ENCODE measurements at regions not wholly inside any gene's neighbourhood (a gene's known extent, or its start where the extent isn't known, plus 50 kb on each side); places are given as distances from the start of the nearest gene placed in this dataset.

GRCh38 chr2:35081001-35081621 is 1274.5 kb upstream of the CRIM1 start:
- DNase-seq = no peak

DNA sequence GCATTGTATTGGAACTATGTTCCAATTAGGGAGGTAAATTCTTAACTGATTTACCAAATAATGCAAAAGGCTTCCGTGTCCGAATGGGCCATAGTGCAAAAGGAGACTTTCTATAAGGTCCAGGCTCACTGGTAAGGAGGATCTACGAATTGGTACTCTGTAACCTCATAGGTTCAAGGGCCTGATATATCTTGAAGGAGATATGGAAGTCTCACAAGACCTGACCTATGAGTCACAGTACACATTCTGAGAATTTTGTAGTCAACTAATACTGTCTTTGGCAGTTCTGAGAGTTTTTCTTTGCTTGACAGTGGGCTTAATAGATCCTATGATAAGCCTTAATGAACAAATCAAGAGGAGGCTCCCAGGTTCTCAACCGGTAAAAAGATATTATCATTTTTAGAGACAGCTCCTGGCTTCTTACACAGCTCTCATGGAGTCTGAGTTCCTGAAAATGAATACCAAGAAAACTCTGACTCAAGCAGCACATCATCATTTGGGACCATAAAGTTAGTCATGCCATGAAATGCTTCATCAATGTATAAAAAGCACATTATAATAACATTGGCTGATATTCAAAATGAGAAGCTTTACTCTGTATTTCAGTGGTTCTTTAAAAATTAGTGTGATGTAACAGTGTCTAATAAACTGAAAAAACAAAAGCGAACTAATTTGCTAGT is 1275.2 kb upstream of the CRIM1 start:
- DNase-seq = no peak

GRCh38 chr2:35067420-35067819 is 1288.2 kb upstream of the CRIM1 start:
- DNase-seq = no peak

GRCh38 chr2:35063836-35064235 is 1291.7 kb upstream of the CRIM1 start:
- DNase-seq = no peak

DNA sequence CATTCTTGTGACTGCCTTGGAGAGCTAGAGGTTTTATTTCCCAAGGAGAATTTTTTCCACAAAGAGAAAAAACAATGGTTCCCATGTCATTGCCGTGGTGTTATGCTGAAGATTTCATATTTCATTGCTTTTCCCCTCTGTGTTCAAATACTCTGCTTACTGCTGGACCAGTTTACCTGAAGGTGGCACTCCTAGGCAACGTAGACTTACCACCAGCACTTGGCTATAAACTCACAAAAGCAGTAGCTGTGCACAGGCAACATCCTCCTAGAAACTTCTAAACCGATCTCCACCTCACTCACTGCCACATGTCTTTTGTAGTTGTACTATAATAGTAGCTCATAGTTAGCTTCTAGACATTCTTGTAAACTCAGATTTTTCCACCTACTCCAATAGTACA is 1319.7 kb upstream of the CRIM1 start:
- no peak for DNase-seq

GRCh38 chr2:35033748-35034147 is 1321.8 kb upstream of the CRIM1 start:
- no peak for DNase-seq

GRCh38 chr2:35023545-35023944 is 1332.0 kb upstream of the CRIM1 start:
- no peak for DNase-seq

DNA sequence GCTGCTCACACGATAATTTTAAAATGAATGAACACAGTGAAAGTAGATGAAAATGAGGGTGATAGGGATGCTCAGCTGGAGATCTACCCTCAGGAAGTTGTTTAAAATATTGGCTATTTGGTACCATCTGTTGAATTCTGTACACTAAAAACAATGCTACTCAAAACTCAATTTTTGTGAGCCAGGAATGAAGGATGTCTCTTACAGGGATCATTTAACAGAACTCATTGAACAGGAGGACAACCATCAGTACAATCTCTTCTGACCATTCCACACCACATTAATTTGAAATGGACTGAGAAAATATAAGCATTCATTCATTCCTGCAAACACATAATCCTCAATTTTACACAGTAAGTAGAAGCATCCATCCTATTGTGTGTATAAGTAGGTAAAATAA is 1355.1 kb upstream of the CRIM1 start:
- DNase-seq = no peak

DNA sequence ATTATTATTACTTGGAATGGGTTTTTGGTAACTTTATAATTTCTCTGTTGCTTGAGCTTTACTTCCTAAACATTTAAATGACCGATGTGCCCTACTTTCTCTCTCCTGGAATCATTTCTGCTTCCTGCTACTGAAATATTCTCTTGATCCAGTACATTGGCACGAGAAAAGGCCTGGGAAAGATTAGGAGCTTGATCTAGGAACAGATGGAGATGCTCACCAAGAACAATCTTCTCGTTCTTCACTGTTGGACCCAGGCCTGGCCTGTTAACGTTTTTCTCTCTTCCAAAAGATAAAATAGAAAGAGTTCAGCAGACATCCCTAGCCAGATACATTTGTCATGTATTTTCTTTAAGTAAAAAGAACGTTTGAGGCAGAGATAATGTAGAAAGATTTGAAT is 1356.8 kb upstream of the CRIM1 start:
- no peak for DNase-seq

- DNase-seq = no peak
Measured at GRCh38 chr2:34997779-34998178, 1357.8 kb upstream of the CRIM1 start.

DNA sequence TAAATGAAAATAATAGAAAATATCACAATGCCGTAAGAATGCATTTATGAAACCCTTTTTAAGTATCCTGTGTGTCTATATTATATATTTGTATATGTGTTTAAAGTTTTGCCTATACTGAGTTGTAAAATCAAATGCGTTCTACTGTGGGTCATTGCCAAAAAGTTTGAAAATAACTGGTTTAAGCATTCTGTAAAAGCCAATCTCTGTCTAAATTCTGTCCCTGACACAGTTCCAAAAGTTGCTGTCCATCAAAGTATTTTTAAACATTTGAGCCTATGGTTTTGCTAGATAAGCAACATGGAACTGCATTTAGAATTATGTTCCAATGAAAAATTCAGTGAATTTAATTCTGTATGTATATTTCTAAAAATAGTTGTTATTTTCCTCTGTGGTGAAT is 1360.4 kb upstream of the CRIM1 start:
- DNase-seq = no peak

GRCh38 chr2:34991508-34992274 is 1363.9 kb upstream of the CRIM1 start:
- DNase-seq = no peak

- peak; percentile 10 for DNase-seq
Measured at GRCh38 chr2:34985474-34985873, 1370.1 kb upstream of the CRIM1 start.

DNA sequence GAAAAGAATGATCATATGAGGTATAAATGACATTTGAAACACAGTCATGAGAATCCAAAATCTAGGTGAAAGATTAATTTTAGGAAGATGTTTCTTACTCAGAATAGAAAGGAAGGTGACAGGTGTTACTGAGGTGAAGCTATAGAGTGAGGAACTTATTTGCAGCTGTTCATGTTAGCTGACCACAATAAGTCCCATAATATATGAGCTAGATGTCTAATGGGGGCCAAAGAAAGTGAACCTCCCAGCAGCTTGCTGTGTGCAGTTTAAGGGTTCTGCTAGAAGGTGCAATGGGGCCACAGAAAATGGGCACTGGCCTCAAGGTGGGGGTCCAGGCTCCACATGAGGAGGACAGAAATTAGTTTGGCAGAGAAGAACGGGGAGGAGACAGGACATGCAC is 1374.9 kb upstream of the CRIM1 start:
- DNase-seq = no peak

DNA sequence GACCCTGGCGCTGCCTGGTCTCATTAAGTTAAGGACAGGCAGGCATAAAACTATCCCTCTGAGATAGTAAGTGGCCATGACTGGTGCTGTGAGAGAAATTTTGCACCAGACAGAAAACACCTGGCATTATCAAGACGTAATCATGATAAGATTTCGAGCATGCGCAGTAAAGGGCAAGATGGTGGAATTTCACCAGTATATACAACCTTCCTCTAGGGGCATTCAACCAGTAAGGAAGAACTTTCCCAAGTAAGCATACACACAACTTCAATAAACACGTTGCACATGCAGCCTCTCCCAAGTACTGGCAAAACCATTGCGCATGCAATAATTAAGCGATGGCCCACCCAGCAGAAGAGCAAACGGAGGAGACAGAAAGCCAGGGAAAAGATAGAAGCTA is 1376.4 kb upstream of the CRIM1 start:
- DNase-seq = no peak

DNA sequence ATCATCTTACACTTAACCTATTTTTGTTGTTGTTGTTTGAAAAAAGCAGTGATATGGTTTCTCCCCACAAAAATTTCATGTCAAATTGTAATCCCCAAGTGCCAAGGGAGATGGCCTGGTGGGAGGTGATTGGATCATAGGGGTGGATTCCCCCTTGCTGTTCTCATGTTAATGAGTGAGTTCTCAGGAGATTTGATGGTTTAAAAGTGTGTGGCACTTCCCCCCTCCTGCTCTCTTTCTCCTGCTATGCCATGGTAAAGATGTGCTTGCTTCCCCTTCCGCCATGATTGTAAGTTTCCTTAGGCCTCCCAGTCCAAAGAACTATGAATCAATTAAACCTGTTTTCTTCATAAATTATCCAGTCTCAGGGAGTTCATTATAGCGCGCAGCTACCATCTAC is 1362.7 kb upstream of the FAM98A start:
- no peak for DNase-seq

DNA sequence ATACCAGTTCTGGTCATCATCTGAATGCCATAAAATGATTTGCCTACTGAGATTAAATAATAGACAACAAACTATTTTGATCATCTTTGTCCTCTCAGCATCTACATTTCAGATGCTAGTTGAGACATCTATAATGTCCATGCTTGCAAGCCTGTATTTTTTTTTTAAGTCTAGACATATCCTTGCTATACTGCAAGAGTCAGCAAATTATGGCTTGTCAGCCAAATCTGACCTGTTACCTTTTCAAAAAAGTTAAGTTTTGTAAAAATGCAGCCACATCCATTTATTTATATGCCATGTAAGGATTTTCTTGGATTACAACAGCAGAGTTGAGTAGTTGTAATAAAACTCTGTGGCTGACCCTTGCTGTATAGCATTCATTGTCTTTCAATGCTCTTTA is 1355.7 kb upstream of the FAM98A start:
- no peak for DNase-seq

DNA sequence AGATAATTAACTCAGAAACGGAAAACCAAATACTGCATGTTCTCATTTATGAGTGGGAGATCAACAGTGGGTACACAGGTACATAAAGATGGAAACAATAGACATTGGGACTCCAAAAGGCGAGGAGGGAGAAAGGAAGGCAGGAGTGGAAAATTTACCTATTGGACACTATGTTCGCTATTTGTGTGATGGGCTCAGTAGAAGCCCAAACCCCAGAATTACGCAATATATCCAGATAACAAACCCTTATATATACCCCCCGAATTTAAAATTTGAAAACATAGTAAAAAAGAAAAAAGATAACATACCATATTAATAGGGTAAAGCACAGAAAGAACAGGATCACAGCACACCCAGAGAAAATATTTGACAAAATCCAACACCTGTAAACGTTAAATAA is 1351.7 kb upstream of the FAM98A start:
- no peak for DNase-seq

DNA sequence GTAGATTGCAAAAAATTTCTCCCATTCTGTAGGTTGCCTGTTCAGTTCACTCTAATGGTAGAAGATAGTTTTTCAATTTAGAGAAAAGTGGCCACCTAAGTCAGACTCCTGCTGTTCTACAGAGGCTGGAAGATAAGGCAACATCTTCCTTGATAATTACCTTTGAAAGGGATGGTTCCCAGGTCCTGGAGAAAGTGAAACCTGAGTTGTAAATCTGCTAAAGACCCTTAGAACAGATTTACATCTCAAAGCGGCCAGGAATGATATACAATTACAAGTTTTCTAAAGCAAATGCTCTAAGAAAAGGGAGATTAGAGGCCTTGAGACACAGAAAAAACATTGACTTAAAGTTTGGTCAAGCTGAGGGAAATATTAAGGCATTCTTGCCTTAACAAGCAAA is 1350.2 kb upstream of the FAM98A start:
- no peak for DNase-seq

GRCh38 chr2:34936089-34936488 is 1337.0 kb upstream of the FAM98A start:
- DNase-seq = no peak

GRCh38 chr2:34912084-34912483 is 1313.0 kb upstream of the FAM98A start:
- no peak for DNase-seq

DNA sequence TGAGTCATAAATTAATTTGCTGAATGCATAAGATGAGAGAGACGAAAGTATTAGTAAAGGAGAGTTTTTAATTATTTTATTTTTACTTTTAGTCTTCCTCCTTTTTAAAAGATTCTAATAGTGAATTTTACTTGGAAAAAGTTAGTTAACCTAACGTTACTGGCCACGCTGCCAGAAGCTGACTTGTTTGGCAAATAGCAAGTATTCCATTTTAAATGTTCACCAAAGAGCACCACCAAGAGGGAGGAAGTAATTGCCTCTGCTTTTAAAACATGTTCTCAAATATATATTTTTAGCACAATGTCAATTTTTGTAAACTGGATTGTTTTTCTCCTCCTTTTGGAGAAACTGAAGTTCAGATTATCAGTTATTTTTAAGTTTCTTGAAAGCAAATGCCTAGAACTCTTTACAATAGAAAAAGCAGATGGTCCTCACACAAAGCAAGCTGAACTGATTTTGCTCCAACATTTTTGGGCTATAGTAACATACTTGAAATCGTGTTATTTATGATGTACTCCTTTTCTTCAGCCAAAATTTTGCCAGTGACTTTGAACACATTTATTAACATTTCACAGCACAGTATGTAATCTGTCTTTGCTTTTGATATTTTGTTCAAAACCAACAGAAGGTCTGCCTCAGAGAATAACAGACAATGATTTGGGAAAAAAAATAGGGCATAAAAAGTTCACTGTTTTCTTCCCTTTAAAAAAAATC is 1311.0 kb upstream of the FAM98A start:
- DNase-seq = no peak

- DNase-seq = no peak
Measured at GRCh38 chr2:34907812-34908211, 1308.7 kb upstream of the FAM98A start.

DNA sequence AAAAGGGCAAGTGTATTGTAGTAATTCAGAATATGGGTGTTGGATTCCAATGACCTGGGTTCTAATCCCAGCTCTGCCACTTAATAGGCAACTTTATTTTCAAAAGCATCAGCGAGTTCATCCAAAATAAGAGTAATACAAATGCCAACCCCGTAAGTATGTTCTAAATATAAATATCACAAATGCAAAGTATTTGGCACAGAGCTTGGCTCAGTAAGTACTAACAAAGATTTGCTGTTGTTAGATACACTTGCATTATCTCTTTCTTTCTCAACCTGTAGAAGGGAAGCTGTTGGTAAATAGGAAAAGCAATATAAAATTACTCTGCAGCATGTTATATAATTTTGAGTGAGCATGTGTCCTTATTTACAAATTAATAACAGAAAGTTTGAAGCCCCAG is 1302.6 kb upstream of the FAM98A start:
- DNase-seq = no peak

Measured in retina (tissue), 1 donor.